Spleen (tissue), 7 donors: ENCODE measurements at regions not wholly inside any gene's neighbourhood (a gene's known extent, or its start where the extent isn't known, plus 50 kb on each side); places are given as distances from the start of the nearest gene placed in this dataset.
"Not testable (repeated sequence)": the region's sequence is repeated elsewhere in the genome, so short reads cannot be mapped to it uniquely, and the experiment has no call there.

Experiments
- CTCF ChIP-seq, 11 experiments: fragments of 200-600 bp in 7 of 11; fragments of 450-650 bp in 4 of 11; sonication (generic) in 4 of 11; IDR thresholded peaks in 8 of 11; conservative IDR thresholded peaks in 3 of 11; 1 replicate in 7 of 11; 2 replicates in 4 of 11; pipeline versions ENCODE4 v1.4.0 to v1.8.0; 2016 to 2021; ENCODE audit warnings: antibody characterized with exemption in 11 of 11, inconsistent platforms in 4 of 11, mild to moderate bottlenecking in 1 of 11
- POLR2A ChIP-seq, 3 donors: fragments of 450-650 bp; IDR thresholded peaks; one replicate each; pipeline ENCODE4 v1.5.1; 2017; ENCODE audit warnings: antibody characterized with exemption in 3 of 3, mild to moderate bottlenecking in 1 of 3
- POLR2AphosphoS5 ChIP-seq, 3 donors: sonication (generic); formaldehyde crosslinking; IDR thresholded peaks; one replicate each; pipeline ENCODE4 v1.5.1; 2017; ENCODE audit warnings: antibody characterized with exemption in 3 of 3
- donor health status: DM: no; HTN: no; CAD: no; lungs with moderate emphysema.
- donor health status: DM: no; HTN: no; CAD: no.
- donor health status: DM: no; HTN: no; CAD: no.

- TF ChIP-seq CTCF (IDR thresholded peaks at IDR 0.05 in 8 of 11, conservative IDR thresholded peaks at IDR 0.05 in 3 of 11); POLR2A (IDR thresholded peaks at IDR 0.05); POLR2AphosphoS5 (IDR thresholded peaks at IDR 0.05): not testable (repeated sequence)
Observed at GRCh38 chr5:177664737-177665136, 64.8 kb downstream of the B4GALT7 start.
